HK-2 (cell line): ENCODE measurements at regions not wholly inside any gene's neighbourhood (a gene's known extent, or its start where the extent isn't known, plus 50 kb on each side); places are given as distances from the start of the nearest gene placed in this dataset.

ENCODE experiments used
- DNase-seq: peaks from one replicate; pipeline ENCODE4 v3.0.0-alpha.2; 2018; ENCODE audit not compliant: unreplicated experiment

- no peak for DNase-seq
Measured at GRCh38 chr1:17932164-17932563, 175.4 kb upstream of the IGSF21 start.

- DNase-seq, result no peak
Measured at GRCh38 chr1:17933501-17933900, 174.1 kb upstream of the IGSF21 start.

GRCh38 chr1:17933971-17934370, 173.6 kb upstream of the IGSF21 start:
- no peak for DNase-seq

- no peak for DNase-seq
Measured at GRCh38 chr1:17935230-17935629, 172.4 kb upstream of the IGSF21 start.

GRCh38 chr1:17941431-17942189, 166.0 kb upstream of the IGSF21 start:
- no peak for DNase-seq

- no peak for DNase-seq
Measured at GRCh38 chr1:17943506-17943905, 164.1 kb upstream of the IGSF21 start.

GRCh38 chr1:17944646-17945045, 163.0 kb upstream of the IGSF21 start:
- DNase-seq, result no peak

GRCh38 chr1:17946434-17946833, 161.2 kb upstream of the IGSF21 start:
- no peak for DNase-seq

GRCh38 chr1:17948594-17948993, 159.0 kb upstream of the IGSF21 start:
- no peak for DNase-seq

- DNase-seq, result no peak
Measured at GRCh38 chr1:17949511-17949910, 158.1 kb upstream of the IGSF21 start.

- DNase-seq, result no peak
Measured at GRCh38 chr1:17950728-17951127, 156.9 kb upstream of the IGSF21 start.

GRCh38 chr1:17952506-17952905, 155.1 kb upstream of the IGSF21 start:
- no peak for DNase-seq

GRCh38 chr1:17953921-17954320, 153.7 kb upstream of the IGSF21 start:
- DNase-seq, result no peak

GRCh38 chr1:17955302-17956285, 152.0 kb upstream of the IGSF21 start:
- no peak for DNase-seq

- DNase-seq, result no peak
Measured at GRCh38 chr1:17957588-17958267, 149.9 kb upstream of the IGSF21 start.

GRCh38 chr1:17958704-17959103, 148.9 kb upstream of the IGSF21 start:
- DNase-seq, result no peak

GRCh38 chr1:17963513-17963912, 144.1 kb upstream of the IGSF21 start:
- no peak for DNase-seq

- DNase-seq, result no peak
Measured at GRCh38 chr1:17965515-17966100, 142.0 kb upstream of the IGSF21 start.

- no peak for DNase-seq
Measured at GRCh38 chr1:17966341-17966740, 141.3 kb upstream of the IGSF21 start.

- DNase-seq, result no peak
Measured at GRCh38 chr1:17967623-17968255, 139.9 kb upstream of the IGSF21 start.

GRCh38 chr1:17970757-17971156, 136.8 kb upstream of the IGSF21 start:
- DNase-seq, result no peak
